IMR-90 (cell line): ENCODE measurements at regions not wholly inside any gene's neighbourhood (a gene's known extent, or its start where the extent isn't known, plus 50 kb on each side); places are given as distances from the start of the nearest gene placed in this dataset.
"Not testable (repeated sequence)": the region's sequence is repeated elsewhere in the genome, so short reads cannot be mapped to it uniquely, and the experiment has no call there.

Source experiments
- CTCF ChIP-seq: conservative IDR thresholded peaks from 2 replicates; pipeline ENCODE4 v1.5.1; 2012; ENCODE audit warnings: mild to moderate bottlenecking, low read depth, low read length, improper control_type of control experiment
- RAD21 ChIP-seq: IDR thresholded peaks from 2 replicates; pipeline ENCODE4 v1.6.1; 2012; ENCODE audit warnings: low read length, improper control_type of control experiment

- not testable (repeated sequence) for TF ChIP-seq CTCF, RAD21
Measured at GRCh38 chr3:163551915-163552658, 1526.2 kb downstream of the SI start.
